Upper lobe of left lung (tissue), 4 donors: ENCODE measurements at regions not wholly inside any gene's neighbourhood (a gene's known extent, or its start where the extent isn't known, plus 50 kb on each side); places are given as distances from the start of the nearest gene placed in this dataset.

Source experiments
- CTCF ChIP-seq, 6 experiments: fragments of 450-650 bp in 4 of 6; fragments of 200-600 bp in 2 of 6; sonication (generic) in 2 of 6; IDR thresholded peaks; one replicate each; pipeline ENCODE4 v1.5.1; 2016 to 2019; ENCODE audit warnings: antibody characterized with exemption in 6 of 6
- POLR2A ChIP-seq, 4 donors: fragments of 450-650 bp; IDR thresholded peaks; one replicate each; pipeline ENCODE4 v1.5.1; 2016 to 2017; ENCODE audit warnings: antibody characterized with exemption in 4 of 4, mild to moderate bottlenecking in 2 of 4

GRCh38 chr10:106147021-106147420, 1017.5 kb downstream of the SORCS1 start:
- TF ChIP-seq POLR2A (IDR thresholded peaks at IDR 0.05) (no peak), CTCF (IDR thresholded peaks at IDR 0.05) (no peak)
